ENCODE measurements at regions not wholly inside any gene's neighbourhood (a gene's known extent, or its start where the extent isn't known, plus 50 kb on each side); places are given as distances from the start of the nearest gene placed in this dataset.
"Not testable (repeated sequence)": the region's sequence is repeated elsewhere in the genome, so short reads cannot be mapped to it uniquely, and the experiment has no call there.

DNA sequence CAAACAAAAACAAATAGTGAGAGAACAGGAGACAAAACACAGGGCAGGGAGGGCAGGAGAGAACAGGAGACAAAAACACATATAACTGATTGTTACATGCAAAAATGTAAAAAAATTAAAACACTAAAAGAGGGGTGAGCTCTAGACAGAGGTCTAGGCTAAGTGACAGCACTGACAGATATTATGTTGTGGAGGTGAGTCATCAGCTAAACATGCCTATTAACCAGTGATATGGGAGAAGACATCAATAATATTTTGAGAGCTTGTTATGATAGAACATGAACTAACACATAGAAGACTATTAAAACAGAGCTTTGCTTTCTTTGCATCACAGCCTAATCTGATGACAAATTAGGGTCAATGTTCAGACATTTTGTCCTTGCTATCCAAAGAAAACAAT, 972.7 kb downstream of the PRIM2 start:
- no peak overlapping the region for H3K27ac Mint-ChIP-seq
- DNase-seq = no peak
- no peak overlapping the region for H4K5ac ChIP-seq (ENCODE audit: insufficient read length, low read depth, low read length)
- no peaks in the 10 kb centered on the region for H4K20me1 ChIP-seq (ENCODE audit: control insufficient read depth, insufficient read depth, insufficient read length)
- H2BK15ac ChIP-seq (ENCODE audit: low read depth, low read length) = no peak overlapping the region
- H2BK5ac ChIP-seq (ENCODE audit: insufficient read length, low read length) = no peak overlapping the region
- no peak overlapping the region for H2BK20ac ChIP-seq (ENCODE audit: low read depth, low read length, poor library complexity, severe bottlenecking)
- H2AK5ac ChIP-seq (ENCODE audit: insufficient read length, low read length) = no peak overlapping the region
- H3T11ph ChIP-seq (ENCODE audit: low read length) = no peak overlapping the region
- no peaks in the 10 kb centered on the region for H3K23me2 ChIP-seq (ENCODE audit: insufficient read length, low read depth, low read length, poor library complexity, severe bottlenecking)
- H3K79me2 ChIP-seq (ENCODE audit: insufficient read depth, low read length) = no peaks in the 10 kb centered on the region
- no peaks in the 10 kb centered on the region for H3K27me3 Mint-ChIP-seq (ENCODE audit: low read depth)
- no peak overlapping the region for H3K4ac ChIP-seq (ENCODE audit: low read depth, low read length)
- H2BK12ac ChIP-seq (ENCODE audit: insufficient read length, low read depth, low read length) = no peak overlapping the region
- H3K9me3 ChIP-seq (ENCODE audit: control insufficient read depth, low read depth, low read length) = peaks cover 53% of the 10 kb centered on the region
- no peak overlapping the region for H3K27ac ChIP-seq (ENCODE audit: insufficient read length, low read depth, low read length)
- no peak overlapping the region for H3K9ac ChIP-seq (ENCODE audit: extremely low read depth, insufficient read length, low read length)
- no peaks in the 10 kb centered on the region for H3K4me1 ChIP-seq (ENCODE audit: insufficient read depth, low read length)
- no peak overlapping the region for H3K23ac ChIP-seq (ENCODE audit: insufficient read length, low read depth, low read length)
- no peaks in the 10 kb centered on the region for H3K79me1 ChIP-seq (ENCODE audit: insufficient read depth, low read depth, low read length, poor library complexity, severe bottlenecking)
- no peaks in the 10 kb centered on the region for H3K4me1 Mint-ChIP-seq
- H3K4me2 ChIP-seq (ENCODE audit: insufficient read depth, insufficient read length, low read length) = no peak overlapping the region
- no peak overlapping the region for H3K18ac ChIP-seq (ENCODE audit: insufficient read length, low read depth, low read length)
- H3K56ac ChIP-seq (ENCODE audit: insufficient read length, low read depth, low read length) = no peak overlapping the region
- peaks cover 0 to 16% (median 7%) of the 10 kb centered on the region in 3 experiments; a peak in 4 of 7 replicates for H3K36me3 Mint-ChIP-seq (ENCODE audit: insufficient read depth in 1 of 3, low read depth in 3 of 3)
- TF ChIP-seq, protein P1, sequence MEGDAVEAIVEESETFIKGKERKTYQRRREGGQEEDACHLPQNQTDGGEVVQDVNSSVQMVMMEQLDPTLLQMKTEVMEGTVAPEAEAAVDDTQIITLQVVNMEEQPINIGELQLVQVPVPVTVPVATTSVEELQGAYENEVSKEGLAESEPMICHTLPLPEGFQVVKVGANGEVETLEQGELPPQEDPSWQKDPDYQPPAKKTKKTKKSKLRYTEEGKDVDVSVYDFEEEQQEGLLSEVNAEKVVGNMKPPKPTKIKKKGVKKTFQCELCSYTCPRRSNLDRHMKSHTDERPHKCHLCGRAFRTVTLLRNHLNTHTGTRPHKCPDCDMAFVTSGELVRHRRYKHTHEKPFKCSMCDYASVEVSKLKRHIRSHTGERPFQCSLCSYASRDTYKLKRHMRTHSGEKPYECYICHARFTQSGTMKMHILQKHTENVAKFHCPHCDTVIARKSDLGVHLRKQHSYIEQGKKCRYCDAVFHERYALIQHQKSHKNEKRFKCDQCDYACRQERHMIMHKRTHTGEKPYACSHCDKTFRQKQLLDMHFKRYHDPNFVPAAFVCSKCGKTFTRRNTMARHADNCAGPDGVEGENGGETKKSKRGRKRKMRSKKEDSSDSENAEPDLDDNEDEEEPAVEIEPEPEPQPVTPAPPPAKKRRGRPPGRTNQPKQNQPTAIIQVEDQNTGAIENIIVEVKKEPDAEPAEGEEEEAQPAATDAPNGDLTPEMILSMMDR (conservative IDR thresholded peaks at IDR 0.05) = no peak
- no peak overlapping the region for H3K14ac ChIP-seq (ENCODE audit: insufficient read depth, low read length)
- H2AFZ ChIP-seq (ENCODE audit: low read length) = no peak overlapping the region
- H3K27me3 ChIP-seq (ENCODE audit: insufficient read depth, low read length) = no peaks in the 10 kb centered on the region
- H4K91ac ChIP-seq (ENCODE audit: insufficient read length, low read depth, low read length) = no peak overlapping the region
- H3K9me3 Mint-ChIP-seq = peaks cover 67 to 75% of the 10 kb centered on the region in 2 experiments
- H2BK120ac ChIP-seq (ENCODE audit: low read depth, low read length, poor library complexity, severe bottlenecking) = no peak overlapping the region
- H4K8ac ChIP-seq (replicated peaks; ENCODE audit: insufficient read length, low read depth, low read length) = no peak overlapping the region
- H3K4me3 Mint-ChIP-seq = no peak overlapping the region

DNA sequence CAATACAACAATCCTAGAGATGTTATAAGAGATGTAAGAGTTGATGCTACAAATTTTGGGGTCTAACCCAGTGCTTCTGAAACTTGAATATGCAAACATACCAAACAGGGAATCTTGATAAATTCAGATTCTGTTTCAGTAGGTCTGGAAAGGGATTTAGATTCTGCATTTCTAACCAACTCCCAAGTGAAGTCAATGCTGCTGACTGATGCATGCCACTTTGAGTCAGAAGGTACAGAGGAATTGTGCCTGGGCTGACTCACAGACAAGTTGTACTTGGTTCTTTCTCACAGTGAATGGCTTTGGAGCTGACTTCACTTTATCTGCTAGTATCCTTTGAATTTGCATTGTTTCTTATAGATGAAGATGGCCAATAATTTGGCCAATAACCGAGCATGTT, 973.9 kb downstream of the PRIM2 start:
- peaks cover 43% of the 10 kb centered on the region for H3K9me3 ChIP-seq (ENCODE audit: control insufficient read depth, low read depth, low read length)
- H4K5ac ChIP-seq (ENCODE audit: insufficient read length, low read depth, low read length); H3K4me1 Mint-ChIP-seq; H2BK120ac ChIP-seq (ENCODE audit: low read depth, low read length, poor library complexity, severe bottlenecking); H3K23ac ChIP-seq (ENCODE audit: insufficient read length, low read depth, low read length); H2BK20ac ChIP-seq (ENCODE audit: low read depth, low read length, poor library complexity, severe bottlenecking); H4K91ac ChIP-seq (ENCODE audit: insufficient read length, low read depth, low read length); H3K9ac ChIP-seq (ENCODE audit: extremely low read depth, insufficient read length, low read length); H3K4me3 Mint-ChIP-seq; H3K18ac ChIP-seq (ENCODE audit: insufficient read length, low read depth, low read length); H3K27me3 Mint-ChIP-seq (ENCODE audit: low read depth); H2BK12ac ChIP-seq (ENCODE audit: insufficient read length, low read depth, low read length); H2AFZ ChIP-seq (ENCODE audit: low read length); H3K79me2 ChIP-seq (ENCODE audit: insufficient read depth, low read length); H3K27ac ChIP-seq (ENCODE audit: insufficient read length, low read depth, low read length); H3T11ph ChIP-seq (ENCODE audit: low read length); H2BK5ac ChIP-seq (ENCODE audit: insufficient read length, low read length); H3K14ac ChIP-seq (ENCODE audit: insufficient read depth, low read length); H2AK5ac ChIP-seq (ENCODE audit: insufficient read length, low read length); H4K20me1 ChIP-seq (ENCODE audit: control insufficient read depth, insufficient read depth, insufficient read length); H3K27me3 ChIP-seq (ENCODE audit: insufficient read depth, low read length); H3K4ac ChIP-seq (ENCODE audit: low read depth, low read length); H3K4me2 ChIP-seq (ENCODE audit: insufficient read depth, insufficient read length, low read length); H3K56ac ChIP-seq (ENCODE audit: insufficient read length, low read depth, low read length); H2BK15ac ChIP-seq (ENCODE audit: low read depth, low read length); H3K4me1 ChIP-seq (ENCODE audit: insufficient read depth, low read length); H3K79me1 ChIP-seq (ENCODE audit: insufficient read depth, low read depth, low read length, poor library complexity, severe bottlenecking); H3K27ac Mint-ChIP-seq; DNase-seq; H4K8ac ChIP-seq (replicated peaks; ENCODE audit: insufficient read length, low read depth, low read length); H3K23me2 ChIP-seq (ENCODE audit: insufficient read length, low read depth, low read length, poor library complexity, severe bottlenecking): not testable (repeated sequence)
- WGBS (ENCODE audit: extremely low coverage, insufficient read length, low lambda C conversion rate) = no CpG with 5 or more reads among the region's 1 CpG
- H3K36me3 Mint-ChIP-seq (ENCODE audit: insufficient read depth in 1 of 3, low read depth in 3 of 3) = peaks cover 0 to 16% (median 7%) of the 10 kb centered on the region in 3 experiments; a peak in 4 of 7 replicates
- H3K9me3 Mint-ChIP-seq = peaks cover 61 to 67% of the 10 kb centered on the region in 2 experiments
